Hindlimb muscle (tissue), 1 donor: ENCODE measurements at regions not wholly inside any gene's neighbourhood (a gene's known extent, or its start where the extent isn't known, plus 50 kb on each side); places are given as distances from the start of the nearest gene placed in this dataset.

ENCODE experiments used
- DNase-seq: peaks from one replicate; pipeline ENCODE4 v3.0.0-alpha.2; 2013

GRCh38 chr5:174191850-174192655 is 146.5 kb downstream of the NSG2 start:
- DNase-seq = no peak

- DNase-seq = no peak
These were observed 147.4 kb downstream of the NSG2 start for GRCh38 chr5:174192901-174193300.

- no peak for DNase-seq
These were observed 150.0 kb downstream of the NSG2 start for GRCh38 chr5:174195517-174195916.

GRCh38 chr5:174197929-174198328 is 152.4 kb downstream of the NSG2 start:
- DNase-seq = no peak

- no peak for DNase-seq
These were observed 153.0 kb downstream of the NSG2 start for GRCh38 chr5:174198541-174198940.

- DNase-seq = no peak
These were observed 157.5 kb downstream of the NSG2 start for GRCh38 chr5:174202996-174203395.

GRCh38 chr5:174204535-174205313 is 159.2 kb downstream of the NSG2 start:
- DNase-seq = no peak

- no peak for DNase-seq
These were observed 160.4 kb downstream of the NSG2 start for GRCh38 chr5:174205939-174206338.

GRCh38 chr5:174210596-174211276 is 165.2 kb downstream of the NSG2 start:
- DNase-seq = no peak

GRCh38 chr5:174211277-174211626 is 165.7 kb downstream of the NSG2 start:
- no peak for DNase-seq

GRCh38 chr5:174217527-174217926 is 172.0 kb downstream of the NSG2 start:
- DNase-seq = no peak

- no peak for DNase-seq
These were observed 172.7 kb downstream of the NSG2 start for GRCh38 chr5:174218162-174218561.

- DNase-seq = no peak
These were observed 174.9 kb downstream of the NSG2 start for GRCh38 chr5:174220417-174220816.

- DNase-seq = no peak
These were observed 175.9 kb downstream of the NSG2 start for GRCh38 chr5:174221436-174221835.

- DNase-seq = no peak
These were observed 176.4 kb downstream of the NSG2 start for GRCh38 chr5:174221946-174222345.

GRCh38 chr5:174222891-174223290 is 177.4 kb downstream of the NSG2 start:
- DNase-seq = no peak

GRCh38 chr5:174223355-174223754 is 177.8 kb downstream of the NSG2 start:
- no peak for DNase-seq

GRCh38 chr5:174229068-174229467 is 183.6 kb downstream of the NSG2 start:
- DNase-seq = no peak

GRCh38 chr5:174229514-174230370 is 184.2 kb downstream of the NSG2 start:
- no peak for DNase-seq

GRCh38 chr5:174231956-174232487 is 186.5 kb downstream of the NSG2 start:
- no peak for DNase-seq

- no peak for DNase-seq
These were observed 188.9 kb downstream of the NSG2 start for GRCh38 chr5:174234388-174234787.
